GM13977 (cell line): ENCODE measurements at regions not wholly inside any gene's neighbourhood (a gene's known extent, or its start where the extent isn't known, plus 50 kb on each side); places are given as distances from the start of the nearest gene placed in this dataset.

Experiments
- DNase-seq: peaks from one replicate; pipeline ENCODE4 v3.0.0; 2012; ENCODE audit warnings: low spot score
- in situ Hi-C: fragments of 300-500 bp; cut with MboI; formaldehyde crosslinking; loops from one replicate; pipeline ENCODE4 v1.12.0; 2022; ENCODE audit warnings: low sequenced_read_pairs, low pct_unique_long_range_greater_than_20kb, mixed read lengths, inconsistent platforms; ENCODE audit not compliant: unreplicated experiment
- TF ChIP-seq, protein P1 (sequence below): IDR thresholded peaks from 2 replicates; pipeline ENCODE4 v1.5.1; 2012; ENCODE audit warnings: mild to moderate bottlenecking, control low read depth; ENCODE audit not compliant: insufficient read depth; ENCODE audit errors: extremely low read depth, missing control alignments

GRCh38 chr5:33240558-33240957, 200.2 kb upstream of the TARS1 start:
- TF ChIP-seq, protein P1, sequence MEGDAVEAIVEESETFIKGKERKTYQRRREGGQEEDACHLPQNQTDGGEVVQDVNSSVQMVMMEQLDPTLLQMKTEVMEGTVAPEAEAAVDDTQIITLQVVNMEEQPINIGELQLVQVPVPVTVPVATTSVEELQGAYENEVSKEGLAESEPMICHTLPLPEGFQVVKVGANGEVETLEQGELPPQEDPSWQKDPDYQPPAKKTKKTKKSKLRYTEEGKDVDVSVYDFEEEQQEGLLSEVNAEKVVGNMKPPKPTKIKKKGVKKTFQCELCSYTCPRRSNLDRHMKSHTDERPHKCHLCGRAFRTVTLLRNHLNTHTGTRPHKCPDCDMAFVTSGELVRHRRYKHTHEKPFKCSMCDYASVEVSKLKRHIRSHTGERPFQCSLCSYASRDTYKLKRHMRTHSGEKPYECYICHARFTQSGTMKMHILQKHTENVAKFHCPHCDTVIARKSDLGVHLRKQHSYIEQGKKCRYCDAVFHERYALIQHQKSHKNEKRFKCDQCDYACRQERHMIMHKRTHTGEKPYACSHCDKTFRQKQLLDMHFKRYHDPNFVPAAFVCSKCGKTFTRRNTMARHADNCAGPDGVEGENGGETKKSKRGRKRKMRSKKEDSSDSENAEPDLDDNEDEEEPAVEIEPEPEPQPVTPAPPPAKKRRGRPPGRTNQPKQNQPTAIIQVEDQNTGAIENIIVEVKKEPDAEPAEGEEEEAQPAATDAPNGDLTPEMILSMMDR = no peak
- in situ Hi-C loops = no loop called here
- DNase-seq = no peak

GRCh38 chr5:33241802-33242201, 199.0 kb upstream of the TARS1 start:
- in situ Hi-C loops = no loop called here
- no peak for DNase-seq
- TF ChIP-seq, protein P1 = no peak

DNA sequence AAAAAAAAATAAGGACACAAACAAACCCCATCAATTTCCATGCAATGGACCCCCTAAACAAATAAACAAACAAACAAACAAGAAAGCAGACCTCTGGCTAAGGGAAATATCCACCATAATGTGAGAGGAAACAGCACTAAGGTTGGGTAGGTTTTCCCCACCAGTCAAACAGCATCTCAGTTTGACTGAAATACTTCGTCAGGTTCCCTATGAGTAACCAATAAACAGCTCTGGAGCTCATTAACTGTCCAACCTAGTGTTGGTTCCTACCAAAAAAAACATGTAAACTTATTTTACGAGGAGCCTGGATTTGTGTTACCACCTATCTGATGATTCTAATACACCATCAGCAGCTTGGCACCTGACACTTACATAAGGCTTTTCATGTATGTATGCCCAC, 198.5 kb upstream of the TARS1 start:
- TF ChIP-seq, protein P1 = no peak
- in situ Hi-C loops = no loop called here
- no peak for DNase-seq

- DNase-seq = no peak
- in situ Hi-C loops = no loop called here
- TF ChIP-seq, protein P1 = no peak
These were observed 196.2 kb upstream of the TARS1 start for GRCh38 chr5:33244441-33245150.

DNA sequence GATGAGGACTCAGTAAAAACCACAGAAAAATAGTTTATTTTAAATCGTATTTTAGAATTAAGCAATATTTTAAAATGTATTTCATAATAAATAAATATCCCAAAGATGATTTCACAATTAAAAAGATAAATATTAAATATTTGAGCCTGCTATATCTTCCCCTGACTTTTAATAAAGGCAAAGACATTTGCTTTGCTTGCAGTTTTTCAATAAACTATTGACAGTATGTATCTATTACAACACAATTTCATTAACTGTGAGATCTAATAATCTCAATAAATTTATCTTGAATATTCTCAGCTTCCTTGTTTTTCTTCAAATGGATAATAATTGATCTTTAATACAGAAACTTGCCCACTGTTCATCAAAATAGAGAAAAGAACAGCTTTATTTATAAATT, 186.2 kb upstream of the TARS1 start:
- no peak for DNase-seq
- TF ChIP-seq, protein P1 = no peak
- in situ Hi-C loops = no loop called here

- TF ChIP-seq, protein P1 = no peak
- in situ Hi-C loops = no loop called here
- no peak for DNase-seq
These were observed 182.8 kb upstream of the TARS1 start for GRCh38 chr5:33257807-33258429.
